Skin epidermis (tissue), 12 donors: ENCODE measurements at regions not wholly inside any gene's neighbourhood (a gene's known extent, or its start where the extent isn't known, plus 50 kb on each side); places are given as distances from the start of the nearest gene placed in this dataset.
"Not testable (repeated sequence)": the region's sequence is repeated elsewhere in the genome, so short reads cannot be mapped to it uniquely, and the experiment has no call there.

Source experiments
- H3K27ac ChIP-seq, 21 experiments: fragments of 200-600 bp; sonication (generic) in 11 of 21; one replicate each; pipeline ENCODE4 v1.5.0; 2020; ENCODE audit warnings: mild to moderate bottlenecking in 3 of 21, inconsistent platforms in 2 of 21, moderate library complexity in 2 of 21
- H3K4me3 ChIP-seq, 7 experiments: fragments of 200-600 bp; sonication (generic) in 2 of 7; one replicate each; pipeline ENCODE4 v1.5.0; 2020; ENCODE audit warnings: inconsistent platforms in 2 of 7, mild to moderate bottlenecking in 2 of 7, moderate library complexity in 1 of 7

GRCh38 chr18:60319129-60319528 lies 53.4 kb downstream of the MC4R start:
- no peak overlapping the region for H3K27ac ChIP-seq

GRCh38 chr18:60311676-60312360 lies 60.8 kb downstream of the MC4R start:
- H3K4me3 ChIP-seq = no peak overlapping the region
- no peak overlapping the region for H3K27ac ChIP-seq

More at GRCh38 chr18:60319129-60319528, 53.4 kb downstream of the MC4R start:
- H3K4me3 ChIP-seq = no peak overlapping the region

- H3K4me3 ChIP-seq = no peak overlapping the region
Observed at GRCh38 chr18:60295674-60296073, 76.9 kb downstream of the MC4R start.

GRCh38 chr18:60292186-60292585 lies 80.4 kb downstream of the MC4R start:
- no peak overlapping the region for H3K4me3 ChIP-seq
- no peak overlapping the region for H3K27ac ChIP-seq

More at GRCh38 chr18:60295674-60296073, 76.9 kb downstream of the MC4R start:
- no peak overlapping the region for H3K27ac ChIP-seq

- Histone ChIP-seq H3K27ac (no peak overlapping the region), H3K4me3 (no peak overlapping the region)
Observed at GRCh38 chr18:60279391-60279790, 93.2 kb downstream of the MC4R start.

GRCh38 chr18:60277855-60278480 lies 94.6 kb downstream of the MC4R start:
- Histone ChIP-seq H3K4me3 (no peak overlapping the region), H3K27ac (no peak overlapping the region)

GRCh38 chr18:60267391-60268058 lies 105.0 kb downstream of the MC4R start:
- Histone ChIP-seq H3K4me3 (no peak overlapping the region), H3K27ac (no peak overlapping the region)

- H3K27ac ChIP-seq = no peak overlapping the region
Observed at GRCh38 chr18:60266558-60266957, 106.0 kb downstream of the MC4R start.

GRCh38 chr18:60259052-60259681 lies 113.4 kb downstream of the MC4R start:
- H3K27ac ChIP-seq = no peak overlapping the region
- H3K4me3 ChIP-seq = no peak overlapping the region

More at GRCh38 chr18:60266558-60266957, 106.0 kb downstream of the MC4R start:
- H3K4me3 ChIP-seq = no peak overlapping the region

- Histone ChIP-seq H3K27ac (no peak overlapping the region), H3K4me3 (no peak overlapping the region)
Observed at GRCh38 chr18:60249388-60249787, 123.2 kb downstream of the MC4R start.

- H3K27ac ChIP-seq = no peak overlapping the region
- H3K4me3 ChIP-seq = no peak overlapping the region
Observed at GRCh38 chr18:60248336-60249330, 123.9 kb downstream of the MC4R start.

- Histone ChIP-seq H3K27ac (no peak overlapping the region), H3K4me3 (no peak overlapping the region)
Observed at GRCh38 chr18:60247103-60247502, 125.5 kb downstream of the MC4R start.

GRCh38 chr18:60246606-60247005 lies 126.0 kb downstream of the MC4R start:
- no peak overlapping the region for H3K27ac ChIP-seq
- no peak overlapping the region for H3K4me3 ChIP-seq

- Histone ChIP-seq H3K4me3 (no peak overlapping the region), H3K27ac (no peak overlapping the region)
Observed at GRCh38 chr18:60245096-60245495, 127.5 kb downstream of the MC4R start.

GRCh38 chr18:60239024-60239710 lies 133.4 kb downstream of the MC4R start:
- not testable (repeated sequence) for H3K4me3 ChIP-seq

GRCh38 chr18:60235164-60235563 lies 137.4 kb downstream of the MC4R start:
- Histone ChIP-seq H3K4me3 (no peak overlapping the region), H3K27ac (no peak overlapping the region)

More at GRCh38 chr18:60239024-60239710, 133.4 kb downstream of the MC4R start:
- not testable (repeated sequence) for H3K27ac ChIP-seq

GRCh38 chr18:60232541-60232940 lies 140.0 kb downstream of the MC4R start:
- Histone ChIP-seq H3K27ac (no peak overlapping the region), H3K4me3 (no peak overlapping the region)
